HepG2 (cell line): ENCODE measurements at regions not wholly inside any gene's neighbourhood (a gene's known extent, or its start where the extent isn't known, plus 50 kb on each side); places are given as distances from the start of the nearest gene placed in this dataset.

Source experiments
- CCDC6 ChIP-seq: sonication (generic); formaldehyde crosslinking; IDR thresholded peaks from 2 replicates; pipeline ENCODE4 v1.8.1; 2022; ENCODE audit warnings: mild to moderate bottlenecking, missing genetic modification reagents, moderate library complexity
- ETV5 ChIP-seq: IDR thresholded peaks from 2 replicates; pipeline ENCODE4 v1.6.1; 2018; ENCODE audit warnings: missing biosample characterization, missing genetic modification reagents, inconsistent platforms, borderline replicate concordance
- ISX ChIP-seq: sonication (generic); formaldehyde crosslinking; conservative IDR thresholded peaks from 2 replicates; pipeline ENCODE4 v1.5.0; 2020; ENCODE audit warnings: missing genetic modification reagents
- JUND ChIP-seq: sonication (generic); formaldehyde crosslinking; IDR thresholded peaks from 2 replicates; pipeline ENCODE4 v1.8.0; 2022; ENCODE audit warnings: mild to moderate bottlenecking, missing genetic modification reagents
- PHF8 ChIP-seq: sonication (generic); formaldehyde crosslinking; IDR thresholded peaks from 2 replicates; pipeline ENCODE4 v1.5.0; 2020; ENCODE audit warnings: missing genetic modification reagents
- PLRG1 ChIP-seq: fragments of 450-650 bp; conservative IDR thresholded peaks from 2 replicates; pipeline ENCODE4 v1.6.1; 2016
- SALL1 ChIP-seq: sonication (generic); formaldehyde crosslinking; IDR thresholded peaks from 2 replicates; pipeline ENCODE4 v1.8.0; 2022; ENCODE audit warnings: mild to moderate bottlenecking, missing genetic modification reagents
- SALL2 ChIP-seq: sonication (generic); formaldehyde crosslinking; IDR thresholded peaks from 2 replicates; pipeline ENCODE4 v1.8.1; 2023; ENCODE audit warnings: mild to moderate bottlenecking, missing genetic modification reagents, inconsistent platforms
- ZNF20 ChIP-seq: sonication (generic); formaldehyde crosslinking; IDR thresholded peaks from 2 replicates; pipeline ENCODE4 v1.4.0; 2020; ENCODE audit warnings: mild to moderate bottlenecking, moderate library complexity, missing genetic modification reagents
- ZNF205 ChIP-seq: IDR thresholded peaks from 2 replicates; pipeline ENCODE4 v1.6.1; 2018; ENCODE audit warnings: missing biosample characterization, missing genetic modification reagents
- ZNF460 ChIP-seq: sonication (generic); formaldehyde crosslinking; IDR thresholded peaks from 2 replicates; pipeline ENCODE4 v1.5.1; 2020; ENCODE audit warnings: missing genetic modification reagents, mild to moderate bottlenecking, borderline replicate concordance
- ZNF746 ChIP-seq: sonication (generic); formaldehyde crosslinking; IDR thresholded peaks from 2 replicates; pipeline ENCODE4 v1.8.0; 2022; ENCODE audit warnings: mild to moderate bottlenecking, missing genetic modification reagents
- TF ChIP-seq, protein P1 (sequence below): sonication (generic); formaldehyde crosslinking; IDR thresholded peaks from one replicate; pipeline ENCODE4 v1.5.1; 2020; ENCODE audit warnings: mild to moderate bottlenecking, missing genetic modification reagents; ENCODE audit errors: not compliant biosample characterization
- TF ChIP-seq, protein P2 (sequence below): sonication (generic); formaldehyde crosslinking; IDR thresholded peaks from 2 replicates; pipeline ENCODE4 v1.4.0; 2020; ENCODE audit warnings: mild to moderate bottlenecking, missing genetic modification reagents
- TF ChIP-seq, protein P3 (sequence below): sonication (generic); formaldehyde crosslinking; conservative IDR thresholded peaks from 2 replicates; pipeline ENCODE4 v1.8.1; 2023; ENCODE audit warnings: missing genetic modification reagents

DNA sequence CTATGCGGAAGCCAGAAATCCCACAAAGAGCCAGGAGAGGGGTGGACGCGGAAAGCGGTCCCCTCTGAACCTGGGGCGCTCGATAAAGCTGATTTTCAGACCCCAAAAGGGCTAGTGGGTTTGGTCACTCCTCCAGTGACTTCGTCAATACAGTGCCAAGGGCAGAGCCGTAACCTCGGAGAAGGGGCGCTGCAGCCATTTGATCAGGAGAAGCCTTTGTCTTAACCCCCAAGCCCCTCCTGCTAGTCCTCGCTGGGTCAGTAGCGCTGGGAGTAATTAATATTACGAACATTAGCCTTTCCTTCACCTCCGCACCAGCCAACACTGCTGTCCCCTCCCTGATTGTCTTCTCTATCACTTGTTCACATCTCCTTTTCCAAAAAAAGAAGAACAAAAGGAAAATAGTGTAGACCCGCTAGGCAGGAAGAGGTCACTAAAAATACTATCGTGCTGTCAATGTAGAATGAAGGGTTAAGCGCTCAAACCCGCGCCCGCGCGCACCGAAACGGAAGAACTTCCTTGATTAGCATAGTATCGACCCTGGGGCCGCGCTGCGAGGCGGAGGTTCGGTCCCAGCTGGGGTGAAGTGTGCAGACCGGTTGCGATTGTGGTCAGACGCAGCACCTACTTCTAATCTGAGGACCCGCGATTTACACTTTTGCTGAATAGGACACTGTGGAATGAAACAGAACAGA lies 63.2 kb upstream of the MAPRE2 start (continued):
- TF ChIP-seq, protein P1, sequence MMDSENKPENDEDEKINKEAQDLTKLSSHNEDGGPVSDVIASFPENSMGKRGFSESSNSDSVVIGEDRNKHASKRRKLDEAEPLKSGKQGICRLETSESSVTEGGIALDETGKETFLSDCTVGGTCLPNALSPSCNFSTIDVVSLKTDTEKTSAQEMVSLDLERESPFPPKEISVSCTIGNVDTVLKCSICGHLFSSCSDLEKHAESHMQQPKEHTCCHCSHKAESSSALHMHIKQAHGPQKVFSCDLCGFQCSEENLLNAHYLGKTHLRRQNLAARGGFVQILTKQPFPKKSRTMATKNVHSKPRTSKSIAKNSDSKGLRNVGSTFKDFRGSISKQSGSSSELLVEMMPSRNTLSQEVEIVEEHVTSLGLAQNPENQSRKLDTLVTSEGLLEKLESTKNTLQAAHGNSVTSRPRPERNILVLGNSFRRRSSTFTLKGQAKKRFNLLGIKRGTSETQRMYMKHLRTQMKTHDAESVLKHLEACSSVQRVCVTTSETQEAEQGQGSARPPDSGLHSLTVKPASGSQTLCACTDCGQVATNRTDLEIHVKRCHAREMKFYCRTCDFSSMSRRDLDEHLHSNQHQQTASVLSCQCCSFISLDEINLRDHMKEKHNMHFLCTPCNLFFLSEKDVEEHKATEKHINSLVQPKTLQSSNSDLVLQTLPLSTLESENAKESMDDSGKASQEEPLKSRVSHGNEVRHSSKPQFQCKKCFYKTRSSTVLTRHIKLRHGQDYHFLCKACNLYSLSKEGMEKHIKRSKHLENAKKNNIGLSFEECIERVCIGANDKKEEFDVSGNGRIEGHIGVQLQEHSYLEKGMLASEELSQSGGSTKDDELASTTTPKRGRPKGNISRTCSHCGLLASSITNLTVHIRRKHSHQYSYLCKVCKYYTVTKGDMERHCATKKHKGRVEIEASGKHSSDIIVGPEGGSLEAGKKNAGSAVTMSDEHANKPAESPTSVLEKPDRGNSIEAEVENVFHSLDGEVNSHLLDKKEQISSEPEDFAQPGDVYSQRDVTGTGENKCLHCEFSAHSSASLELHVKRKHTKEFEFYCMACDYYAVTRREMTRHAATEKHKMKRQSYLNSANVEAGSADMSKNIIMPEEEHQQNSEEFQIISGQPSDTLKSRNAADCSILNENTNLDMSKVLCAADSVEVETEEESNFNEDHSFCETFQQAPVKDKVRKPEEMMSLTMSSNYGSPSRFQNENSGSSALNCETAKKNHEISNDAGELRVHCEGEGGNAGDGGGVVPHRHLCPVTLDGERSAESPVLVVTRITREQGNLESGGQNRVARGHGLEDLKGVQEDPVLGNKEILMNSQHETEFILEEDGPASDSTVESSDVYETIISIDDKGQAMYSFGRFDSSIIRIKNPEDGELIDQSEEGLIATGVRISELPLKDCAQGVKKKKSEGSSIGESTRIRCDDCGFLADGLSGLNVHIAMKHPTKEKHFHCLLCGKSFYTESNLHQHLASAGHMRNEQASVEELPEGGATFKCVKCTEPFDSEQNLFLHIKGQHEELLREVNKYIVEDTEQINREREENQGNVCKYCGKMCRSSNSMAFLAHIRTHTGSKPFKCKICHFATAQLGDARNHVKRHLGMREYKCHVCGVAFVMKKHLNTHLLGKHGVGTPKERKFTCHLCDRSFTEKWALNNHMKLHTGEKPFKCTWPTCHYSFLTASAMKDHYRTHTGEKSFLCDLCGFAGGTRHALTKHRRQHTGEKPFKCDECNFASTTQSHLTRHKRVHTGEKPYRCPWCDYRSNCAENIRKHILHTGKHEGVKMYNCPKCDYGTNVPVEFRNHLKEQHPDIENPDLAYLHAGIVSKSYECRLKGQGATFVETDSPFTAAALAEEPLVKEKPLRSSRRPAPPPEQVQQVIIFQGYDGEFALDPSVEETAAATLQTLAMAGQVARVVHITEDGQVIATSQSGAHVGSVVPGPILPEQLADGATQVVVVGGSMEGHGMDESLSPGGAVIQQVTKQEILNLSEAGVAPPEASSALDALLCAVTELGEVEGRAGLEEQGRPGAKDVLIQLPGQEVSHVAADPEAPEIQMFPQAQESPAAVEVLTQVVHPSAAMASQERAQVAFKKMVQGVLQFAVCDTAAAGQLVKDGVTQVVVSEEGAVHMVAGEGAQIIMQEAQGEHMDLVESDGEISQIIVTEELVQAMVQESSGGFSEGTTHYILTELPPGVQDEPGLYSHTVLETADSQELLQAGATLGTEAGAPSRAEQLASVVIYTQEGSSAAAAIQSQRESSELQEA (CRISPR knock-in tag), result no peak
- TF ChIP-seq ZNF460, result no peak
- peak; percentile 51 for TF ChIP-seq SALL1 (CRISPR knock-in tag)
- TF ChIP-seq SALL2 (CRISPR knock-in tag), result 0 out of 2 replicates have a peak, but pooled peaks have one; percentile 2
- TF ChIP-seq, protein P2, sequence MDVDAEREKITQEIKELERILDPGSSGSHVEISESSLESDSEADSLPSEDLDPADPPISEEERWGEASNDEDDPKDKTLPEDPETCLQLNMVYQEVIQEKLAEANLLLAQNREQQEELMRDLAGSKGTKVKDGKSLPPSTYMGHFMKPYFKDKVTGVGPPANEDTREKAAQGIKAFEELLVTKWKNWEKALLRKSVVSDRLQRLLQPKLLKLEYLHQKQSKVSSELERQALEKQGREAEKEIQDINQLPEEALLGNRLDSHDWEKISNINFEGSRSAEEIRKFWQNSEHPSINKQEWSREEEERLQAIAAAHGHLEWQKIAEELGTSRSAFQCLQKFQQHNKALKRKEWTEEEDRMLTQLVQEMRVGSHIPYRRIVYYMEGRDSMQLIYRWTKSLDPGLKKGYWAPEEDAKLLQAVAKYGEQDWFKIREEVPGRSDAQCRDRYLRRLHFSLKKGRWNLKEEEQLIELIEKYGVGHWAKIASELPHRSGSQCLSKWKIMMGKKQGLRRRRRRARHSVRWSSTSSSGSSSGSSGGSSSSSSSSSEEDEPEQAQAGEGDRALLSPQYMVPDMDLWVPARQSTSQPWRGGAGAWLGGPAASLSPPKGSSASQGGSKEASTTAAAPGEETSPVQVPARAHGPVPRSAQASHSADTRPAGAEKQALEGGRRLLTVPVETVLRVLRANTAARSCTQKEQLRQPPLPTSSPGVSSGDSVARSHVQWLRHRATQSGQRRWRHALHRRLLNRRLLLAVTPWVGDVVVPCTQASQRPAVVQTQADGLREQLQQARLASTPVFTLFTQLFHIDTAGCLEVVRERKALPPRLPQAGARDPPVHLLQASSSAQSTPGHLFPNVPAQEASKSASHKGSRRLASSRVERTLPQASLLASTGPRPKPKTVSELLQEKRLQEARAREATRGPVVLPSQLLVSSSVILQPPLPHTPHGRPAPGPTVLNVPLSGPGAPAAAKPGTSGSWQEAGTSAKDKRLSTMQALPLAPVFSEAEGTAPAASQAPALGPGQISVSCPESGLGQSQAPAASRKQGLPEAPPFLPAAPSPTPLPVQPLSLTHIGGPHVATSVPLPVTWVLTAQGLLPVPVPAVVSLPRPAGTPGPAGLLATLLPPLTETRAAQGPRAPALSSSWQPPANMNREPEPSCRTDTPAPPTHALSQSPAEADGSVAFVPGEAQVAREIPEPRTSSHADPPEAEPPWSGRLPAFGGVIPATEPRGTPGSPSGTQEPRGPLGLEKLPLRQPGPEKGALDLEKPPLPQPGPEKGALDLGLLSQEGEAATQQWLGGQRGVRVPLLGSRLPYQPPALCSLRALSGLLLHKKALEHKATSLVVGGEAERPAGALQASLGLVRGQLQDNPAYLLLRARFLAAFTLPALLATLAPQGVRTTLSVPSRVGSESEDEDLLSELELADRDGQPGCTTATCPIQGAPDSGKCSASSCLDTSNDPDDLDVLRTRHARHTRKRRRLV, result no peak; the same call in 1 of the 2 replicates
- TF ChIP-seq PHF8 (CRISPR knock-in tag), result 0 out of 2 replicates have a peak, but pooled peaks have one; percentile 11
- TF ChIP-seq ISX (CRISPR knock-in tag), result no peak
- 0 out of 2 replicates have a peak, but pooled peaks have one; percentile 36 for TF ChIP-seq ZNF205 (CRISPR knock-in tag)
- 0 out of 2 replicates have a peak, but pooled peaks have one; percentile 19 for TF ChIP-seq JUND (CRISPR knock-in tag)
- no peak for TF ChIP-seq PLRG1
- TF ChIP-seq CCDC6 (CRISPR knock-in tag), result no peak
- TF ChIP-seq, protein P3, sequence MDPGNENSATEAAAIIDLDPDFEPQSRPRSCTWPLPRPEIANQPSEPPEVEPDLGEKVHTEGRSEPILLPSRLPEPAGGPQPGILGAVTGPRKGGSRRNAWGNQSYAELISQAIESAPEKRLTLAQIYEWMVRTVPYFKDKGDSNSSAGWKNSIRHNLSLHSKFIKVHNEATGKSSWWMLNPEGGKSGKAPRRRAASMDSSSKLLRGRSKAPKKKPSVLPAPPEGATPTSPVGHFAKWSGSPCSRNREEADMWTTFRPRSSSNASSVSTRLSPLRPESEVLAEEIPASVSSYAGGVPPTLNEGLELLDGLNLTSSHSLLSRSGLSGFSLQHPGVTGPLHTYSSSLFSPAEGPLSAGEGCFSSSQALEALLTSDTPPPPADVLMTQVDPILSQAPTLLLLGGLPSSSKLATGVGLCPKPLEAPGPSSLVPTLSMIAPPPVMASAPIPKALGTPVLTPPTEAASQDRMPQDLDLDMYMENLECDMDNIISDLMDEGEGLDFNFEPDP (CRISPR knock-in tag), result 0 out of 2 replicates have a peak, but pooled peaks have one; percentile 43
- TF ChIP-seq ZNF746 (CRISPR knock-in tag), result 0 out of 2 replicates have a peak, but pooled peaks have one; percentile 24
- peak; percentile 53; the same call in 1 of the 2 replicates for TF ChIP-seq ETV5 (CRISPR knock-in tag)
- TF ChIP-seq ZNF20 (CRISPR knock-in tag), result no peak
